Neutrophil (primary cell): ENCODE measurements at regions not wholly inside any gene's neighbourhood (a gene's known extent, or its start where the extent isn't known, plus 50 kb on each side); places are given as distances from the start of the nearest gene placed in this dataset.
"Not testable (repeated sequence)": the region's sequence is repeated elsewhere in the genome, so short reads cannot be mapped to it uniquely, and the experiment has no call there.

Experiments
- H3K27ac ChIP-seq: fragments of 200-600 bp; sonication (generic); 2 replicates; pipeline ENCODE4 v1.5.1; 2016; ENCODE audit warnings: mild to moderate bottlenecking, moderate library complexity
- H3K27me3 ChIP-seq: fragments of 200-600 bp; sonication (generic); 2 replicates; pipeline ENCODE4 v1.6.0; 2016; ENCODE audit warnings: mild to moderate bottlenecking
- H3K36me3 ChIP-seq: fragments of 200-600 bp; sonication (generic); 2 replicates; pipeline ENCODE4 v1.5.1; 2017
- H3K4me1 ChIP-seq, 2 experiments: fragments of 200-600 bp in 1 of 2; sonication (generic) in 1 of 2; 1 replicate in 1 of 2; 2 replicates in 1 of 2; pipeline versions ENCODE4 v1.5.1 to v1.6.1; 2013 to 2016; ENCODE audit warnings: low read depth in 1 of 2, low read length in 1 of 2, mild to moderate bottlenecking in 1 of 2, moderate library complexity in 1 of 2; ENCODE audit not compliant: control insufficient read depth in 1 of 2, insufficient read depth in 1 of 2
- H3K4me3 ChIP-seq, 2 experiments: fragments of 200-600 bp in 1 of 2; sonication (generic) in 1 of 2; 1 replicate in 1 of 2; 2 replicates in 1 of 2; pipeline ENCODE4 v1.5.1; 2013 to 2016; ENCODE audit warnings: low read depth in 1 of 2, low read length in 1 of 2, mild to moderate bottlenecking in 1 of 2, moderate library complexity in 1 of 2
- H3K9me3 ChIP-seq: fragments of 200-600 bp; sonication (generic); 2 replicates; pipeline ENCODE4 v1.5.1; 2016
- CTCF ChIP-seq: fragments of 200-600 bp; sonication (generic); IDR thresholded peaks from 2 replicates; pipeline ENCODE4 v1.5.1; 2016; ENCODE audit warnings: antibody characterized with exemption

- Histone ChIP-seq H3K27me3 (peaks cover 87% of the 10 kb centered on the region), H3K4me3 (no peak overlapping the region), H3K27ac (no peak overlapping the region), H3K4me1 (no peaks in the 10 kb centered on the region), H3K9me3 (no peaks in the 10 kb centered on the region), H3K36me3 (no peaks in the 10 kb centered on the region)
- no peak for TF ChIP-seq CTCF
Observed at GRCh38 chr6:37566111-37566949, 66.6 kb upstream of the CCDC167 start.

GRCh38 chr6:37565267-37566110, 65.8 kb upstream of the CCDC167 start:
- TF ChIP-seq CTCF, result no peak
- no peak overlapping the region for H3K4me3 ChIP-seq

DNA sequence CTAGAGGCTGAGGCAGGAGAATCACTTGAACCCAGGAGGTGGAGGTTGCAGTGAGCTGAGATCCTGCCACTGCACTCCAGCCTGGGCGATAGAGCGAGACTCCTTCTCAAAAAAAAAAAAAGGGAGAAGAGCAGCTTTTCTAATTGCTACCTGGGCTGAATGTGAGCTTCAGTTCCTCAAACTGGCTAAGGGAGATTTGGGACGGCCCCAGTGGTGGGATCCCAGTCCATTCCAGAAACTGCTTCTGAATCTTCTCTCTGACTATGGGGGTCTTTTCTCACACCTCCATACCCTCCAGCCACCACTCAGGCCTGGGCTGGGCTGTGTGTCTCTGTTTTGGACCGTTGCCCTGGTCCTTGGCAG, 63.2 kb upstream of the CCDC167 start:
- H3K4me1 ChIP-seq, H3K9me3 ChIP-seq, H3K27ac ChIP-seq, H3K36me3 ChIP-seq, H3K4me3 ChIP-seq: not testable (repeated sequence)
- H3K27me3 ChIP-seq, result peaks cover 88% of the 10 kb centered on the region

More at GRCh38 chr6:37565267-37566110, 65.8 kb upstream of the CCDC167 start:
- H3K9me3 ChIP-seq, result no peaks in the 10 kb centered on the region
- no peaks in the 10 kb centered on the region for H3K36me3 ChIP-seq
- H3K27ac ChIP-seq, result no peak overlapping the region
- peaks cover 87% of the 10 kb centered on the region for H3K27me3 ChIP-seq
- no peaks in the 10 kb centered on the region for H3K4me1 ChIP-seq

DNA sequence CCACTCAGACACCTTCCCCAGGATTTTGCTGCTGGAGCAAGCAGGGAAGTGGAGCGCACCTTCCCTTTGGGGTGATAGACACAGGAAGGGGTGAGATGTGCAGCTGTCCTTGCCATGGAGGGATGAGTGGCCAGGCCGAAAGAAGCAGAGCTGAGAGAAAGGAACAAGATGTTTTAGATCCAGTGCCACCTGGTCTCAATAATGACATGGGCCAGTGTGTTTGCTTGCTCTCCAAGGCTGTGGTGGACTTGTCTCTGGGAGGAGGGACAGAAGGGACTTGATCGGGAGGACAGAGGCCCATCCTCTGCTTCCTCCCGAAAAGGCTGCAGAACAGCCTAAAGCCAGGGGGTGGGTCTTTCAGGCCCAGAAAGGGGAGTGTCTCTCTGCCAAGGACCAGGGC, 61.7 kb upstream of the CCDC167 start:
- H3K4me3 ChIP-seq, result no peak overlapping the region
- H3K27me3 ChIP-seq, result peaks cover 78% of the 10 kb centered on the region
- no peak overlapping the region for H3K27ac ChIP-seq
- TF ChIP-seq CTCF, result no peak
- no peaks in the 10 kb centered on the region for H3K4me1 ChIP-seq
- no peaks in the 10 kb centered on the region for H3K9me3 ChIP-seq
- H3K36me3 ChIP-seq, result no peaks in the 10 kb centered on the region

DNA sequence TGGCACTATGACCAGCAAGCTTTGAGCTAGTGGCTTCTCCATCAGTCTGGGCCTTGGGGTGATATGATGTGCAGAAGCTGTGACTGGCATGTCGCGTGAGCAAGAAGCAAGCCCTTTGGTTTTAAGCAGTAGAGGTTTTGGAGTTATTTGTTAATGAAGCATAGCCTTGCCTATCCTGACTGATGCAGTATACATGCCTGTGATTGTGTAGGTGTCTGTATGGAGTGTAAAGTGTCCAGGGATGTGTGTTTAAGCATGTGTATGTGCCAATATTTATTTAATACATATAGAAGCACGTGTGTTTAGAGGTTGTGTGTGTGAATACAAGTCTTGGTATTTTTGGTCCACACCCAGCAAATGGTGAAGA, 61.0 kb upstream of the CCDC167 start:
- no peak overlapping the region for H3K27ac ChIP-seq
- no peaks in the 10 kb centered on the region for H3K9me3 ChIP-seq
- H3K4me3 ChIP-seq, result no peak overlapping the region
- peaks cover 72% of the 10 kb centered on the region for H3K27me3 ChIP-seq
- no peaks in the 10 kb centered on the region for H3K4me1 ChIP-seq
- no peak for TF ChIP-seq CTCF
- H3K36me3 ChIP-seq, result no peaks in the 10 kb centered on the region

- H3K4me1 ChIP-seq, result no peaks in the 10 kb centered on the region
- peaks cover 59% of the 10 kb centered on the region for H3K27me3 ChIP-seq
- H3K27ac ChIP-seq, result no peak overlapping the region
- H3K36me3 ChIP-seq, result no peaks in the 10 kb centered on the region
- no peak overlapping the region for H3K4me3 ChIP-seq
- no peaks in the 10 kb centered on the region for H3K9me3 ChIP-seq
- TF ChIP-seq CTCF, result no peak
Observed at GRCh38 chr6:37559501-37559900, 59.8 kb upstream of the CCDC167 start.
